GM19463 (cell line): ENCODE measurements at regions not wholly inside any gene's neighbourhood (a gene's known extent, or its start where the extent isn't known, plus 50 kb on each side); places are given as distances from the start of the nearest gene placed in this dataset.

Experiments used
- ATAC-seq: cut with Tn5 transposase; IDR thresholded peaks from one replicate; pipeline ENCODE4 v1.9.1; 2021; ENCODE audit warnings: mild to moderate bottlenecking, moderate library complexity; ENCODE audit not compliant: unreplicated experiment

- no peak for ATAC-seq
Observed at GRCh38 chr11:116233561-116233960, 539.2 kb downstream of the BUD13 start.

- no peak for ATAC-seq
Observed at GRCh38 chr11:116232364-116232828, 540.4 kb downstream of the BUD13 start.

GRCh38 chr11:116231543-116231942 is 541.2 kb downstream of the BUD13 start:
- ATAC-seq, result no peak

DNA sequence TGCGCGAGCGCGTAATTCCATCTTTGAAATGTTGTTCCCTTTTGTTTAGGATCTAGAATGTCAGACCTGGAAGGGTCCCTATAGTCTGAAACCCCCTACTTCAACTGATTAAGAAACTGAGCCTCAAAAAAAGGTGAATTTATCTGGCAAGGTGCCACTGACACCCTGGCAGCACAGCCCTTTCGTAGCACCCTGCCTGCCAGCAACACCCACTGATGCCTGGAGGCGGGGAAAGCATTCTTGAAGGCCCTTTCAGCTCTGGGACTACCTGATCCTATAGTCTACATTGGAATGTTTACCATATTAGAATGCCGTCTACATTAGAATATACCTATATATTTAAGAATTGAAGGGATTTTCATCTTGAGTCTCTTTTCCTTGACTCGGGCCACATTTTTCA is 542.3 kb downstream of the BUD13 start:
- ATAC-seq, result no peak

GRCh38 chr11:116229236-116229970 is 543.4 kb downstream of the BUD13 start:
- no peak for ATAC-seq

DNA sequence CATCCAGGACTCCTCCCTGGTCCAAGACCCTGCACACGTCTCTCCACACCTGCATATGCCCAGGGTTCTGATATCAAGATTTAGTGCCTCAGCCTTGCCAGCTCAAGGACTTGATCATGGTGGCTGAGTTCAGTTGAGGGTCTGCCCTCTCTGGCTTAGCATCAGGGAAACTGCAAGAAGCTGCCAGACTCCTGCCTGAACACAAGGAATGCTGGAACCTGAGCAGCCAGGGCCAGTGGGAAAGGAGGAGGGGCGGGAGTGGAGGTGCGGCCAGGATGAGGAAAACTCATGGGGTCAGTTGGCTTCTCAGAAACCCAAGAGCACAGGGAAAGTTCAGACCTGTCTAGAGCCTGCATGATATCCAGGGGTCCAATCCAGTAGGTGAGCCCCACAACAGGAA is 546.1 kb downstream of the BUD13 start:
- no peak for ATAC-seq

- ATAC-seq, result no peak
Observed at GRCh38 chr11:116225784-116226585, 546.8 kb downstream of the BUD13 start.

GRCh38 chr11:116225236-116225635 is 547.6 kb downstream of the BUD13 start:
- ATAC-seq, result no peak

DNA sequence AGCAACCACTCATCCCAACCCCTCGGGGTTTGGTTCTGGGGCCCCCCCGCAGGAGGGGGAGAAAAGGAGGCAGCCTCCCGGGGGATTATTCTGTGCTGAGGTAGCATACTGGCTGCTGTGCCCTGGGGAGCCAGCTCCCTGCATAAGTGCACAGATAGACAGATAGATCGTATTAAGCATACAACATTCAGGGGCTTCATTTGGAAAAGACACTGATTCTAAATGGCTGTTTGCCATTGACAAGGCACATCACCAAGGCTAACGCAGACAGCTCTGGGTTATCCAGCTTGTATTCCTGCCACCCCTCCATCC is 547.9 kb downstream of the BUD13 start:
- ATAC-seq, result no peak

DNA sequence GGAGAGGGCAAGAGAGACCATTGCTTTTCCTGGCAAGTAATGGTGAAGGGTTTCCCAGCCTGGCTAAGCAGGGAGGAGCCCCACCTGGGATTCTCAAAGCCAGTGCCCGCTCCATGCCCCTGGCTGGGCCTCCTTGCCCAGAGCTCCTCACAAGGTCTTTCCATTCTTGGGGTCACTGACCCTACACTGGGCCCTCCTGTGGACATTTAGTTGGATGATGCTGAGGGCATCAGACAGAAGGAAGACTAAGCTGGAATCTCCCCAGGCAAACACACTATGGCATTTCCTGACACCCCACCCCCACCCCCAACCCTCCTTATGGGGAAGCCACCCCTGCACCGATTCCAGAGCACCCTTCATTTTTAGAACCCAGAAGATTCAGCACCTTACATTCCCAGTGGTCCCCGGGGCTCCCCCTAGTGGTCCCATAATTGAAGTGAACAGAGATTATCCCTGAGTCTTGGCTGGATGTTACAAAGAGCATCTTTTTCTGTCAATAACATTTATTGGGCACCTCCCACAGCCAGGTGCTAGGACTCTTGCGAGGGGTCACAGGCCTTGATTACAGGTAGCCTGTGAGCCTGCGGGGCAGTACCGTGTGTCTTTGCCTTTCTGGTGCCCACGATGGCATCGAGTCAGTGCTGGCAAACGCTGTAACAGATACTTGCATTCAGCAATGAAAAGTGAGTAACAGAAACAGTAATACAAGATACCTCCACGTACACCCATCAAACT is 548.5 kb downstream of the BUD13 start:
- no peak for ATAC-seq

GRCh38 chr11:116221351-116221750 is 551.4 kb downstream of the BUD13 start:
- ATAC-seq, result no peak

DNA sequence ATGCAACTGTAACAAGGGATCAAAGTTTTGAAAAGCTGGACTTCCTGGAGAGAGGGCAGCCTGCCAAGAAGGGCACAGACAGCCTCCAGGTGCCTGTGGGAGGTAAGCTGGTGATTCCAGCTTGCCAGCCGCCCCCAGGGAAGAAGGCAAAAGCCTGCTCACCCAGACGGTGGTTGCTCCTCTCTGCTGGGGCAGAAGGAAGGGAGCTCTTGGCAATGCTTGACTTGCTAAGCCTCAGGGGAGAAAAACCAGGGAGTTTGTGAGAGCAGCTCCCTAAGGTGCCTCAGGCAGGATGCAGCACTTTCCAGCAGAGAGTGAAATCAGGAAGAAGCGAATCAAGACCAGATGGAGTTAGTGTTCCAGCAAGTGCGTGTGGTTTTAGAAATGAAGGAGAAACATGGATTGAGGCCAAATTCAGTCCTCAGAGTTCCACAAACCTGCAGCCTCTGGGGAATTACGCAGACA is 553.6 kb downstream of the BUD13 start:
- no peak for ATAC-seq

DNA sequence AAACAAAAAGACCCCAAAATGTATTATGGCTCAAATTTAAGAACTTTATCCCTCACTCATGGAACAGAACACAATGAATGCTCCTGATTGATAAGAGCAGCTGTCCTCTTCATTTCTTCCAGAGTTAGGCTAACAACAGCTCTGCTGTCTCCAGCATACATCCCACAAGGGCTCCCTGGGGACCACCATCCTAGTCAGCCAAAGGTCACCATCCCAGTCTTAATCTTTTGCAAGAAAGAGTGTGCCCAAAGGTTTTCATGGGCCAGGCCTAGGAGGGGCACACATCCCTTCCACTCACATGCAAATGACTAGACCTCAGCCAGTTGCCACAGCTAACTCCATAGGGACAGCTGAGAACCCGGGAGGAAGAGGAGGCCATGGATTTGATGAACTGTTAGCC is 555.3 kb downstream of the BUD13 start:
- no peak for ATAC-seq

DNA sequence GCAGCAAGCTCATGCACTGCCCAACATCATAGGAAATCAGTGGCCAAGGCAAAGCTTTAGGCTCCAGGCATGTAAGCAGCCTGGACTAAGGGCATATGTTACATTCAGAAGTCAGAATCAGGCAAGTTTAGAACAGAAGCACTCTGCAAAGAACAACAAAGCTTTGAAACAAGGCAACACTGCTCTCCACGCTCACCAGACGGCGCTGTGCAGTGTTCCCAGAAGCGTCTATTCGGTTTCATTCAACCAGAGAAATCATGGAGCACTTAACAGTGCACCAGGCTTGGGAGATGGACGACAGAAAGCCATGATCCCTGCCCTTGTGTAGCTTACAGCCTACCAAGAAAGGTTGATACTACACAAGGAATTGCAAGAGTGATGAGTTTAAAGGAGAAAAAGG is 555.8 kb downstream of the BUD13 start:
- no peak for ATAC-seq

DNA sequence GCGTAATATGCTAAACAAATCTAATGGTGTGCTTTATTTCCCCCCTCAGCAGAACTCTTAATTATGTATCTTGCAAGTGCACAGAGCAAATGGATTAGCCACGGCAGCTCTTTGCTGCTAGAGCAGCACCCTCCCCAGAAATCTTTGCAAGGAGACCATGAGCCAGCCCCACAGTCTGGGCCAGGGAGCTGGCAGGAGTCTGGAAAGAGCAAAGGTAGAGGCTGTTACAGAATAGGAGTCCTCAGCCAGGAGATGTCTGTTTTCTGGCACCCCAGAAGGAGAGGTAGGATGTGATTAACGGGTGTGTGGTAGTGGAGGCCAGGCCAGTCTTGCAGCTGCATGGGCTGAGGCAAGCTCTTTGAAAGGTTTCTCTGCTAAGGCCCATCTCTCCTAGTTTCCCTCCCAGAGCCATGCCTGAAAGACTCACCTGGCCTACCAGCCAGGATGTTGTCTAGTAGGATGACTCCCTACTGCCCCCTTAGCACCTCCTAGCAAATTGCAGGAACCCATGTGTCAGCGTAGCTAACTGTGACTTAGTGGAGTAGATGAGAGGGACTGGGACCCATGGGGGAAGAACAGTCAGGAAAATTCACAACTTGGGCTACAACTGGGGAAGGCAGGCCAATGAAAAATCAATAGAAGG is 557.2 kb downstream of the BUD13 start:
- ATAC-seq, result no peak

DNA sequence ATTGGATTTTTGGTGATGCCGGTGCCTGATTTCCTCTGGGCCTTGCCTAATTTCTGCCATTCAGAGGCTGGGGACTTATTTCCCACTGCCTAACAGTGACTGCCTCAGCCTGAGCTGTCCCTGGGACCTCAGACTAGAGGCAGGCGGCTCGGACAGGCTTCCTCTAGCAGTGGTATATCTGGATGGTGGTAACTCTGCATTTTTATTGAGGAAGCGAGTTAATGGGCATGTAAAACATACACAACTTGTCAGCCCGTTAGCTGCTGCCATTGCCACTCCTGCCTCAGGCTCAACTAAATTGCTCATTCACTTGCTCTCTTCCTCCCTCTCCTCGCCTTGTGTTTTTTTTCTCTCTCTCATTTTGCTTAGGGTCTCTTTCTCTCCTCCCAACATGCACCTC is 561.6 kb downstream of the BUD13 start:
- ATAC-seq, result no peak

DNA sequence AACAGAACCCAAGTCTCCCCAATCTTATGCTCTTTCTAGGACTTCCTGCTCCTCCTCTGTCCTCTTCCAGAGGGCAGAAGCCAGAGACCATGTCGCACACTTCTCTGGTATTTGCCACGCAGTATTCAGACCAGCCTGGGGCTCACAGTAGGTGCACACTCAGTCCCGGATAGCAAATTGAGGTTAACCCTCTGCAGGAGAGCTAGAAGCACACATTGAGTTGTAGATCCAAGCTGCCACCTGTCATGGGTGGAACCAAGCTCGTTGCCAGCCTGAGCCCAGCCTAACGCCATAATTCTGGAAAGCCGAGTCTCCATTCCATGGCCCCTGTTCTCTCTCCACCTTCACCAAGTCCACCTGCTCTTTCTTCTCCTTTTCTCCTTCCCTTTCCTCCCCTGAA is 562.1 kb downstream of the BUD13 start:
- no peak for ATAC-seq

DNA sequence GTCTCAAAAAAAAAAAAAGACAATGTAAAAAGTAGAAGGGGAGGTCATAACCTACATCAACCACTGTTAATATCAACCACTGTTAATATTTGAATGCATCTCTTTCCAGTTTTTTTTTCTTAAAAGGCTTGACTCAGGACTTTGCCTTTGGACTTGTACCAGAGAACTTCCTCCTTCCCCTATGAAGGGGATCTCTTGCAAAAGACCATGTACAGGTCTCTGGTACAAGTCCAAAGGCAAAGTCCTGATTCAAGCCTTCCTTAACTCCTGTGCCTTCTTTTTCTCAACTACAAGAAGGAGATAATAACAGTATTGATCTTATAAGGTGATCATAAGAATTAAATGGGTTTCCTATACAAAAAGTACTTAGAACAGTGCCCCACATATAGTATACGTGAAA is 563.5 kb downstream of the BUD13 start:
- no peak for ATAC-seq

DNA sequence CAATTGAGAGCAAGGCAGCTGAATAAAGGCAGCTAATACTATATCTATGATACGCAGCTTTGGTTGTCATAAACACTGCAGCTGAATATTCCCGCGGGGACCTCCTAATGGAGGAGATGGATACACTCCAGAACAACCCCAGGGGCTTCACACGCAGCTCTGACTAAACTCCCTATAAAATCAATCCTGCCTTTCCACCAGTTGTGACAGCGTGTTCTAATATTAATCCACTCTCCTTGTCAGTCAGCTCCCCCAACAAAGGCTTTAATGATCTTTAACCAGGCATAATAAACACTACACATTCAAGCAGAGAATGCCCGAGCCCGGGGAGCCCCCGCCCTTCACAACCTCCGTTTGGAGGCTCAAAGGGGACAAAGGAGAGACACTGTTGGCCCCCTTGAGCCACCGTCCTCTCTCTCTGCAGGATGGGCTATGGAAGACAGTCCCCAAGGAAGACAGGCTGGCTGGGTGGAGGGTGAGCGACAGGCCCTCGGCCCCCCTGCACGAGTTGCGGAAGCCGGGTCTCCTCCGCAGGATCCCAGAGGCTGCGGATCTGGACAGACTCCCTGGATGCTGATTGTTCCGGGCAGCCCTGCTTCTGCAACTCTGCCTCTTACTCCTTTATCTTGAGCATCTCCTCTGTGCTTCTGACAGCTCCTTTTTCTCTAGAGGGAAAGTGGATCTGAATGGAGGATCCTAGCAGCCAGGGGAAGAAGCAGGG is 565.2 kb downstream of the BUD13 start:
- ATAC-seq, result no peak

- ATAC-seq, result no peak
Observed at GRCh38 chr11:116207019-116207418, 565.8 kb downstream of the BUD13 start.

- ATAC-seq, result no peak
Observed at GRCh38 chr11:116202922-116203321, 569.9 kb downstream of the BUD13 start.
